T47D (cell line): ENCODE measurements at regions not wholly inside any gene's neighbourhood (a gene's known extent, or its start where the extent isn't known, plus 50 kb on each side); places are given as distances from the start of the nearest gene placed in this dataset.
"Not testable (repeated sequence)": the region's sequence is repeated elsewhere in the genome, so short reads cannot be mapped to it uniquely, and the experiment has no call there.

Source experiments
- DNase-seq, 2 experiments: peaks; one replicate each; pipeline versions ENCODE4 v3.0.0 to v3.0.0-alpha.2; 2011 to 2012; ENCODE audit warnings: low read depth in 1 of 2, low spot score in 1 of 2
- JUND ChIP-seq: IDR thresholded peaks from 2 replicates; pipeline ENCODE4 v1.6.1; 2012; ENCODE audit warnings: low read depth
- in situ Hi-C: cut with HindIII; loops from 2 replicates; pipeline ENCODE4 v1.10.0; 2016; ENCODE audit warnings: low sequenced_read_pairs, low pct_unique_long_range_greater_than_20kb

DNA sequence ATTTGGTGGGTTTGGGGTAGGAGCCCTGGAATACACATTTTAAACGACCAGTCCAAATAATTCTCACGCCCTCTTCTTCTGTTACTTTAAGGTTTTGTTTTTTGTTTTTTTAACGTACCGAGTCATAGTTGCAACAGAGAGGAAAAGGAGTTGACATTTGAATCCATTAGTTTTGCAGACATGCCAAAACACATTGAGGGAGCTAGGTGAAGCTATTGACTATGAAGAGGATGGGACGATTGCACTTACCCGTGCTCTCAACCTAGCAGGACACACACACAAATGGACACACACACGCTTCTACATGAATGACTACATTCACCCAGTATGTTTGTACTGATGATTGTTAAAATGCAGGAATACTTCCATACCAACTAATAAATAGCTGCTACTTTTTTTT is 54.3 kb upstream of the CIT start:
- no peak for DNase-seq
- in situ Hi-C loops, result no loop called here
- TF ChIP-seq JUND, result no peak

DNA sequence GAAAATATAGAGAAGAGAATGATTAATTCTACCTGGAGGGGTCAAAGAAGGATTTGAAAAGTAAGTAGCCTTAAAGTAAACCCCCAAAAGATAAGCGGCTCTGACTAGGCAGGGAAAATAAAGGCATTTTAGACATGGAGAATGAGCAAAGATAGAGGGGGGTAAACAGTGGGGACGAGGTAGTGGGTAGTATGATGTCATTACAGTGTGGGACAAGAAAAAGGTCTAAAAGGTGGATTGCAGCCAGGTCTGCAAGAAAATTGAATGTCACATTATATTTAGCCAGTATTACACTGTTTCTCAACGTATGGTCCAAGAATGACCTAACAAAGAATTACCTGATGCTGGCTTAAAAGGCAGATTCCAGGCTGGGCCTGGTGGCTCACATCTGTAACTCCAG is 55.8 kb upstream of the CIT start:
- no peak for TF ChIP-seq JUND
- in situ Hi-C loops, result no loop called here
- no peak for DNase-seq

DNA sequence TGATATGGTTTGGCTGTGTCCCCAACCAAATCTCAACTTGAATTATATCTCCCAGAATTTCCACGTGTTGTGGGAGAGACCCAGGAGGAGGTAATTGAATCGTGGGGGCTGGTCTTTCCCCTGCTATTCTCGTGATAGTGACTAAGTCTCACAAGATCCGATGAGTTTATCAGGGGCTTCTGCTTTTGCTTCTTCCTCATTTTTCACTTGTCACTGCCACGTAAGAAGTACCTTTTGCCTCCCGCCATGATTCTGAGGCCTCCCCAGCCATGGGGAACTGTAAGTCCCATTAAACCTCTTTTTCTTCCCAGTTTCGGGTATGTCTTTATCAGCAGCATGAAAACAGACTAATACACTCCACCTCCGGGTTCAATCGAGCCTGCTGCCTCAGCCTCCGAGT is 54.3 kb upstream of the BICDL1 start:
- DNase-seq, in situ Hi-C loops: not testable (repeated sequence)

DNA sequence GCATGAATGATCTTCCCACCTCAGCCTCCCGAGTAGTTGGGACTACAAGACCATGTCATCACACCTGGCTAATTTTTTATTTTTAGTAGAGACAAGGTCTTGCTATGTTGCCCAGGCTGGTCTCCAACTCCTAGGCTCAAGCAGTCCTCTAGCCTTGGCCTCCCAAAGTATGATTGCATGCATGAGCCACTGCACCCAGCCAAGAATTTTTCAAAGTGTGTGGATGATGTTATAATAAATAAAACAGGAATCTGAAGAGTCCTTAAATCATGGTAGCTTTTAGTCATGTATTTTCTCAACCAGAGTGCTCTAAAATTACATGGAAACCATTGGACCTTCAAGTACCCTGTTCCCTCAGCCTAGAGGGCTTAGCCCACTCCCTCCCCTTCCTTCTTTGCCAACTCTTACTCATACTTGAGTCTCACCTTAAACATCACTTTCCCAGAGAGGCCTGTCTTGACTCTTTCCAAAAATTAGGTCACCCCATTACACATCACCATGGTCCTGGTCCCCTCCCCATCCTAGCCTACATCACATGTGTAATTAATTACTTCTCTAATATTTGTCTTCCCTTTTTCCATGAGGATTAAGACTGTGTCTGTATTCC is 52.2 kb upstream of the BICDL1 start:
- no peak for TF ChIP-seq JUND
- DNase-seq, result no peak
- in situ Hi-C loops, result no loop called here

DNA sequence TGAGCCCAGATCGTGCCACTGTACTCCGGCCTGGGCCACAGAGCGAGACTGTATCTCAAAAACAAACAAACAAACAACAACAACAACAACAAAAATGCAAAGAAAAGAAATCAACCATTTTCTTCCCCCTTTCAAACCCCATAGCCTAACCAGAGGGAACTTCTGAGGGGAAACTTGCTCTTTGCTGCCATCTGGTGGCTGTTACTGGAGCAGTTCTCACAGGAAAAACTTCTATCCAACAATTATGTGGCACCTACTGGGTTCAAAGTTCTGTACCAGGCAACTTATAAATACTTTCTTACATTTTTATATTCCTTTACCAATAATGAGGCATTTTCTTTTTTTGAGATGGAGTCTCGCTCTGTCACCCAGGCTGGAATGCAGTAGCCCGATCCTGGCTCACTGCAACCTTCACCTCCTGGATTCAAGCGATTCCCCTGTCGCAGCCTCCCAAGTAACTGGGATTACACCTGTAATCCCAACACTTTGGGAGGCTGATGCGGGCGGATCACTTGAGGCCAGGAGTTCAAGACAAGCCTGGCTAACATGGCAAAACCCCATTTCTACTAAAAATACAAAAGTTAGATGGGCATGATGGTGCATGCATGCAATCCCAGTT is 50.9 kb upstream of the BICDL1 start:
- DNase-seq, result peak; percentile 77 to 80
- in situ Hi-C loops, result no loop called here
- no peak for TF ChIP-seq JUND
